ENCODE measurements at regions not wholly inside any gene's neighbourhood (a gene's known extent, or its start where the extent isn't known, plus 50 kb on each side); places are given as distances from the start of the nearest gene placed in this dataset.

DNA sequence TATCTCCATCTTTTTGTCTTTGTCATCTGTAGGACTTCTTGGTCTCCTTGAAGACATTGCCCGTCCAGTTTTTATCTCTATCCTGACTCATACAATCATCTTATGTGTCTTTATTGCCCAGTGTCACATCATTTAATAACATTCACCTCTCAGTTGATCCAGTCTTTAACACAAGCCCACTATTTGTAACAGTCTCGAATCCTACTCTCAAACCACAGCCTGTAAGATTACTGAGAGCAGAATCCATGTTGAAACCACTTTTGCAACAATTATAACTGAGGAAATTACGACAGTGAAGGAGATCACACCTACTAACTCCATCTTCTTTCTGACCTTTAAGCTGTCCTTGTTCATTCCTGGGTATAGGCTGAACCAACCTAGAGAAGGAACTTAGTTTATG is 1206.0 kb upstream of the ZEB2 start (continued):
- no peak for TF ChIP-seq YY2 (tag by site-specific recombination; IDR thresholded peaks at IDR 0.05)

DNA sequence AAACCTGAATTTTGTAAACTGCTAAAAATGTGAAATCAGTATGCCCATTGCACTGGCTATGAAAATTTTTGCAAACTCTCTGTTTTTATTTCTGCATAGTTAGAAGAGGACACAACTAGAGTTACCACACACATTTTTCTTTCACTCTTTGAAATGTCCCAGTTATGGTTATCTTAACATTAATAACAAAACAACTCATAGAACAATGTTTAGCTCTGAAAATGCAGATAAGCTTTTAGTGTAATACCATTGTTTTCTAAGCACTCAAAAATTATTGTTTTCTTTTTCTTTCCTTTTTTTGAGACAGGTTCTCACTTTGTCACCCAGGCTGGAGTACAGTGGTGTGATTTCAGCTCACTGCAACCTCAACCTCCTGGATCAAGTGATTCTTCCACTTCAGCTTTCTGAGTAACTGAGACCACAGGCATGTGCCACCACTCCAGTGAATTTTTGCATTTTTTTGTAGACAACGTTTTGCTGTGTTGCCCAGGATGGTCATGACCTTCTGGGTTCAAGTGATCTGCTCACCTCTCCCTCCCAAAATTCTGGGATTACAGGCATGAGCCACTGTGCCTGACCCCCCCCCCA is 1204.5 kb upstream of the ZEB2 start:
- POLR2A ChIA-PET: no interaction called here
- no peaks in the 10 kb centered on the region for H3K4me1 ChIP-seq (ENCODE audit: control insufficient read depth, insufficient read depth, low read length)
- no peak overlapping the region for H3K4me3 ChIP-seq (ENCODE audit: low read depth, low read length)
- CTCF ChIA-PET: interaction anchor here (0.6 kb wide), 1 partner anchor 64 kb away, joined by 5 read pairs; no protein-coding TSS in a partner anchor
- TF ChIP-seq ZNF37A (tag by site-specific recombination; IDR thresholded peaks at IDR 0.05): no peak
- TF ChIP-seq HOXC10 (CRISPR knock-in tag; IDR thresholded peaks at IDR 0.05): no peak
- no peak for TF ChIP-seq ZNF677 (tag by site-specific recombination; IDR thresholded peaks at IDR 0.05)
- TF ChIP-seq, protein P1, sequence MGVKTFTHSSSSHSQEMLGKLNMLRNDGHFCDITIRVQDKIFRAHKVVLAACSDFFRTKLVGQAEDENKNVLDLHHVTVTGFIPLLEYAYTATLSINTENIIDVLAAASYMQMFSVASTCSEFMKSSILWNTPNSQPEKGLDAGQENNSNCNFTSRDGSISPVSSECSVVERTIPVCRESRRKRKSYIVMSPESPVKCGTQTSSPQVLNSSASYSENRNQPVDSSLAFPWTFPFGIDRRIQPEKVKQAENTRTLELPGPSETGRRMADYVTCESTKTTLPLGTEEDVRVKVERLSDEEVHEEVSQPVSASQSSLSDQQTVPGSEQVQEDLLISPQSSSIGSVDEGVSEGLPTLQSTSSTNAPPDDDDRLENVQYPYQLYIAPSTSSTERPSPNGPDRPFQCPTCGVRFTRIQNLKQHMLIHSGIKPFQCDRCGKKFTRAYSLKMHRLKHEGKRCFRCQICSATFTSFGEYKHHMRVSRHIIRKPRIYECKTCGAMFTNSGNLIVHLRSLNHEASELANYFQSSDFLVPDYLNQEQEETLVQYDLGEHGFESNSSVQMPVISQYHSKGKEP (tag by site-specific recombination; IDR thresholded peaks at IDR 0.05): no peak
- TF ChIP-seq ZNF174 (tag by site-specific recombination; IDR thresholded peaks at IDR 0.05): no peak
- no peak for TF ChIP-seq ZNF335 (tag by site-specific recombination; conservative IDR thresholded peaks at IDR 0.05)
- no peak for TF ChIP-seq SCRT2 (tag by site-specific recombination; IDR thresholded peaks at IDR 0.05)
- no peak for TF ChIP-seq BCL11B (tag by site-specific recombination; IDR thresholded peaks at IDR 0.05; ENCODE audit: low read depth)
- TF ChIP-seq YY2 (tag by site-specific recombination; IDR thresholded peaks at IDR 0.05): no peak
- TF ChIP-seq, protein P2, sequence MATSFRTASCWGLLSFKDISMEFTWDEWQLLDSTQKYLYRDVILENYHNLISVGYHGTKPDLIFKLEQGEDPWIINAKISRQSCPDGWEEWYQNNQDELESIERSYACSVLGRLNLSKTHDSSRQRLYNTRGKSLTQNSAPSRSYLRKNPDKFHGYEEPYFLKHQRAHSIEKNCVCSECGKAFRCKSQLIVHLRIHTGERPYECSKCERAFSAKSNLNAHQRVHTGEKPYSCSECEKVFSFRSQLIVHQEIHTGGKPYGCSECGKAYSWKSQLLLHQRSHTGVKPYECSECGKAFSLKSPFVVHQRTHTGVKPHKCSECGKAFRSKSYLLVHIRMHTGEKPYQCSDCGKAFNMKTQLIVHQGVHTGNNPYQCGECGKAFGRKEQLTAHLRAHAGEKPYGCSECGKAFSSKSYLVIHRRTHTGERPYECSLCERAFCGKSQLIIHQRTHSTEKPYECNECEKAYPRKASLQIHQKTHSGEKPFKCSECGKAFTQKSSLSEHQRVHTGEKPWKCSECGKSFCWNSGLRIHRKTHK (tag by site-specific recombination; IDR thresholded peaks at IDR 0.05): no peak
- no peak for TF ChIP-seq ZNF121 (tag by site-specific recombination; IDR thresholded peaks at IDR 0.05)
- TF ChIP-seq ZFP37 (tag by site-specific recombination; IDR thresholded peaks at IDR 0.05): no peak
- TF ChIP-seq ZNF138 (tag by site-specific recombination; IDR thresholded peaks at IDR 0.05; ENCODE audit: borderline replicate concordance): no peak
- TF ChIP-seq ZBTB1 (tag by site-specific recombination; IDR thresholded peaks at IDR 0.05): no peak
- TF ChIP-seq, protein P3, sequence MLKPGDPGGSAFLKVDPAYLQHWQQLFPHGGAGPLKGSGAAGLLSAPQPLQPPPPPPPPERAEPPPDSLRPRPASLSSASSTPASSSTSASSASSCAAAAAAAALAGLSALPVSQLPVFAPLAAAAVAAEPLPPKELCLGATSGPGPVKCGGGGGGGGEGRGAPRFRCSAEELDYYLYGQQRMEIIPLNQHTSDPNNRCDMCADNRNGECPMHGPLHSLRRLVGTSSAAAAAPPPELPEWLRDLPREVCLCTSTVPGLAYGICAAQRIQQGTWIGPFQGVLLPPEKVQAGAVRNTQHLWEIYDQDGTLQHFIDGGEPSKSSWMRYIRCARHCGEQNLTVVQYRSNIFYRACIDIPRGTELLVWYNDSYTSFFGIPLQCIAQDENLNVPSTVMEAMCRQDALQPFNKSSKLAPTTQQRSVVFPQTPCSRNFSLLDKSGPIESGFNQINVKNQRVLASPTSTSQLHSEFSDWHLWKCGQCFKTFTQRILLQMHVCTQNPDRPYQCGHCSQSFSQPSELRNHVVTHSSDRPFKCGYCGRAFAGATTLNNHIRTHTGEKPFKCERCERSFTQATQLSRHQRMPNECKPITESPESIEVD (tag by site-specific recombination; IDR thresholded peaks at IDR 0.05): no peak
- no peak for TF ChIP-seq ZNF16 (tag by site-specific recombination; IDR thresholded peaks at IDR 0.05; ENCODE audit: low read depth)
- TF ChIP-seq, protein P4, sequence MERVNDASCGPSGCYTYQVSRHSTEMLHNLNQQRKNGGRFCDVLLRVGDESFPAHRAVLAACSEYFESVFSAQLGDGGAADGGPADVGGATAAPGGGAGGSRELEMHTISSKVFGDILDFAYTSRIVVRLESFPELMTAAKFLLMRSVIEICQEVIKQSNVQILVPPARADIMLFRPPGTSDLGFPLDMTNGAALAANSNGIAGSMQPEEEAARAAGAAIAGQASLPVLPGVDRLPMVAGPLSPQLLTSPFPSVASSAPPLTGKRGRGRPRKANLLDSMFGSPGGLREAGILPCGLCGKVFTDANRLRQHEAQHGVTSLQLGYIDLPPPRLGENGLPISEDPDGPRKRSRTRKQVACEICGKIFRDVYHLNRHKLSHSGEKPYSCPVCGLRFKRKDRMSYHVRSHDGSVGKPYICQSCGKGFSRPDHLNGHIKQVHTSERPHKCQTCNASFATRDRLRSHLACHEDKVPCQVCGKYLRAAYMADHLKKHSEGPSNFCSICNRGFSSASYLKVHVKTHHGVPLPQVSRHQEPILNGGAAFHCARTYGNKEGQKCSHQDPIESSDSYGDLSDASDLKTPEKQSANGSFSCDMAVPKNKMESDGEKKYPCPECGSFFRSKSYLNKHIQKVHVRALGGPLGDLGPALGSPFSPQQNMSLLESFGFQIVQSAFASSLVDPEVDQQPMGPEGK (tag by site-specific recombination; IDR thresholded peaks at IDR 0.05): no peak
- no peak for TF ChIP-seq ZXDB (tag by site-specific recombination; IDR thresholded peaks at IDR 0.05)
- TF ChIP-seq ZNF626 (tag by site-specific recombination; IDR thresholded peaks at IDR 0.05): no peak
- H3K27ac ChIP-seq (ENCODE audit: extremely low read depth, low read depth, low read length): no peak overlapping the region
- no peaks in the 10 kb centered on the region for H3K9me3 ChIP-seq (ENCODE audit: control insufficient read depth, insufficient read depth, low read depth, low read length)
- H3K36me3 ChIP-seq (ENCODE audit: control insufficient read depth in 2 of 2, insufficient read depth in 1 of 2, low read length in 2 of 2): no peaks in the 10 kb centered on the region

Measured in HEK293 (cell line).